ENCODE measurements at regions not wholly inside any gene's neighbourhood (a gene's known extent, or its start where the extent isn't known, plus 50 kb on each side); places are given as distances from the start of the nearest gene placed in this dataset.

DNA sequence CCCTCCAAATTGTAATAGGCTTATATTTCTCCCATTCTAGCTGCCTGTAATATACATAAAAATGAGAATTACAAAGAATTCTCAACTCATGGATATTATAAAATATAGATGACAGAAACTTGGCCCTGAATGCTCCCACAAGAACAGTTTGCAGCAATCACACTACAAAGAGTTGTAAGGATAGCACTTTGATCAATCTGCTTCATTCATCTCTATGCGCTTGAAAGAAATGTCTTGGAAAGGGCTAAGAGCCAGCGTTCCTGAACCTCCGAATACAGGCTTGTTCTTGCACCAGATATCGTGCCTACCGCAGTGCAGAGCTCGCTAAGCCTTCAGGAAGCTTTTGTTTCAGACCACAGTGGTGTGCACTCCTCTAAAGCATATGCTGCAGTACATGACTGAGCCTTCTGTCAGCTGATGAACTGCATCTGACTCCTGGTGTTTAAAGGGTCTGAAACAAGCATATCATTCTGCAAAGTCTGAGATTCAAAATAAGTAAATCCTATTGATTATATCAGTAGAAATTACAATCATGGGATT is 417.6 kb upstream of the ZFP42 start:
- no peak for DNase-seq (ENCODE audit: low spot score)

DNA sequence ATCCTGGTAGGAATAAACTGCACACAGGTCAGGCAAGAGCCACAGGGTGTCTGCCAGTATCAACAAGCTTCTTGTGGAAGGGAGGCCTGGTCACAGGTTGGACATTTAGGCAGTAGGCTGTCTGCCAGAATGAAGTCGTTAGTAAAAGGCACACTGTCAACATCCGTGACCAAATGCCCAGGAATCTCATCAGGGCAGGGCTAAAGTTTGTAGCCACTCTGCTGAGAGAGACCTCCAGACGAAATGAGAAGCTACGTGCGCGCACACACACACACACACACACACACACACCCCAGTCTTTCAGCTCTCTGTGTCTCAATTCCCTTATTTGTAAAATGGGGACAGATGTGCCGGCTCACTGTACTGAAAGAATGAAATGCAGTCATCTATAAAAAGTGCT is 408.7 kb upstream of the ZFP42 start:
- no peak for DNase-seq (ENCODE audit: low spot score)

DNA sequence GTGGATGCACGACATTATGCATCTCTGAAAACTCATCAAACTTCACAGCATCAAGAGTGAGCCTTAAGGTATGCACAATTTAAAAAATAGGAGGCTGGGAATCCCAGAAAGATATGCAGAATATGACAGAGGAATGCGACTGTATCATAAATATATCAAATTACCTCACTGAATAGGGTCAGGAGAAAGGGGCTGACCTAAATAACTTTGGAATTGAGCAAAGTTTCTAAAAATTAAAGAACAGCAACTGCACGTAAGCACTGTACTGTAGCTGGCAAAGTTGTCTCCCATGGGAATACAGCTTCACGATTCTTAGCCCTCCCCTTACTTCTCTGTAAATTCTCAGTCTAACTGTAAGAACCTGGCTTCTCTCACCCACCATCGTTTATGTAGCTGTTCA is 397.4 kb upstream of the ZFP42 start:
- DNase-seq (ENCODE audit: low spot score) = no peak

DNA sequence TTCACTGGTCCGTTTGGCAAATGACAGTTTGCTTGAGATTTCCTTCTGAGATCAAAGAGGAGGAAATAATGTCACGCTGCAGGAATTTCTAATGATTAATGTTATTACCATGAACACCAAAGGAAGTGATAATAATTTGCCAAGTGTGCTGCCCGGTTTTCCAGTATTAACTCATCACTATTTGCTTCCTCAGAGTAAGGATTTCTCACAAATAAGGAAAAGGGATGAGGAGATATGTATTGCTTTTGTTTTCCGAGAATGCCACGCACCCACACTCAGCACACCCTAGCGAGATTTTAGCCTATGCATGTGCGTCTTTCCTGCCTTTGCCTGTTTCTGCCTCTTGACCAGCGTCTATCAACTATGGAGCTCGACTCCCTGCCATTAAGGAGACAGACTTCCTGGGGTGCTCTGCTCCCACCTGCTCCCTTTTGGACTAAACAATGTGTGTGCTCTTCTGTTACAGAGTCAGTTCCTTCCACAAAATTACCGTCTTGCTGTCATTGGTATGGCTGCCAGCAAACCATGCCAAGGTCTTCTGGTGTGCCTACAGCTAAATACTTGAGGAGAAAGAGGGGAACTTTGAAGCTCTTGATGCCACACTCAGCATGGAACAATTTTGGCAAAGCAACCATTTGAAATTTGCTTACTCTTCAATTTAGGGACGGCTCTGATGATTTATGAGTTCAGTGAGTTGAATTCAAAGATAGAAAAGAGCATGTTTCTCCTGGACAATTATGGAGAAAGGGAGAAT is 393.1 kb upstream of the ZFP42 start:
- peak; percentile 78 for DNase-seq (ENCODE audit: low spot score)

DNA sequence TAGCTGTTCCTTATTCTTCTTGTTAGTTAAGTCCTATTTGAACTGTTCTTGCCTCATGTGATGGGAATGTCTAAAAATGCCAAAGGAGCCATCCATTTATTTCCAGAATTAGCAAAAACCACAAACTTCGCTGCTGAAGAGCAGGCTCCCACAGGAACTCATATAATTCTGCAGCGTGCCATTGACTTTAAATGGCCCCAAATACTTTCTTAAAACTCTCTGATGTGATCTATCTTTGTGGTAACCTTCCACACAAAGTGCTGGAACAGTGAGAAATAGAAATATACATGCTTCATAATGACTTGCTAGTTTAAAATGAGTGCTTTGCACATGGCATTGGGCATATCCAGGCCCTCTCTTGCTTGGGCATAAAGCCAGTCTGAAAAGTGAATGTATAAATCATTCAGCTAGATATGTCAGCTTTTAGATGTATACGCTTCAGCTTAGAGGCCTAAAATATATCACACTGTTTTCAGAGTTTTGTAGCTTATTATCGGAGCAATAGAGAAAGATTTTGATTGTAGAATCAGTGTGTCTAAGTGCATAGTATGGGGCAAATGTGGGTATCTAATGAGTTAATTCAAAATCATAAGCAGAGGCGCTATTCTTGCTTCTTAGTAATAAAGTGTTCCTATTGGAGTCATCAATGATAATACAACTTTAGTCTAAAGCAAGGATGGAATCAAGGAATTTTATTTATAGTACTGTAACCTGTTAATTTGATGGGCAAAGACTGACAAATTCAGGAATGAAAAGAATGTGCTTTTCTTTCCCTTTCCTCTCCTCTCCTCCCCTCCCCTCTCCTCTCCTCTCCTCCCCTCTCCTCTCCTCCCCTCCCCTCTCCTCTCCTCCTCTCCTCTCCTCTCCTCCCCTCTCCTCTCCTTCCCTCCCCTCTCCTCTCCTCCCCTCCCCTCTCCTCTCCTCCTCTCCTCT is 392.2 kb upstream of the ZFP42 start:
- DNase-seq (ENCODE audit: low spot score) = peak; percentile 78

DNA sequence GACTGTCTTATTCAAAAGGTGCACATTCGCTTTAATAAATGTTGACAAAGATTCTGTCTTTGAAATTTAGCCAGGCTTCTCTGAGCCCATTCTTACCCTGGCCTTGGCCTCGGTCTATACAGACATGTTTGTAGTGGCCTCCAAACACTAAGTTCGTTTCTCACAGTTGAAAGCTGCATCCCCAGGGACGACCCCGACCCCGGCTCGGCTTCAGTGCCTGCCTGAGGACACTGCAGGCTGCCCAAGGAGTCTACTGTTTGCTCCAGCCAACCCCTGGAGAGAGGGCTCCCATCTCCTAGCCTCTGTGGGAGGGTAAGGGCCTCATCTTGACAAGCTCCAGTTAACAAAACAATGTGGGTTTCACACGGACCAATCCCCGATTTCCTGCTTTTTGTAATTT is 390.6 kb upstream of the ZFP42 start:
- DNase-seq (ENCODE audit: low spot score) = no peak

DNA sequence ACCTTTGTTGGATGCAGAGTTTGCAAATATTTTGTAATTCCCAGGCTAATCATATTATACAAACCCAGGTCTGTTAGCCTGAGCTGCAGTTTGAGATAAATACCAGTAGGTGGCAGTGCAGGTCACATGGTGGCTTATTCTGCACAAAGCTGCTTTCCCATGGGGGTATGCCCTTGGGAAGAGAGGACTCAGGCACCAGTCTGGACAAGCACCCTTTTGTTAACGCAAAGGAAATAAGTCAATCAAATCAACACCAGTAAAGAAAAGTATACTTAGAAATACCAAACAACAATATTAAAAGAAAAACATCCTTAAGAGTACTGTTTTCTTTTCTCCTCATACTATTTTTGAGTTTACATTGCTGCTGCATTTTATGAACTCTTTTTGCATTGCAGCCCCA is 389.0 kb upstream of the ZFP42 start:
- DNase-seq (ENCODE audit: low spot score) = peak; percentile 48

DNA sequence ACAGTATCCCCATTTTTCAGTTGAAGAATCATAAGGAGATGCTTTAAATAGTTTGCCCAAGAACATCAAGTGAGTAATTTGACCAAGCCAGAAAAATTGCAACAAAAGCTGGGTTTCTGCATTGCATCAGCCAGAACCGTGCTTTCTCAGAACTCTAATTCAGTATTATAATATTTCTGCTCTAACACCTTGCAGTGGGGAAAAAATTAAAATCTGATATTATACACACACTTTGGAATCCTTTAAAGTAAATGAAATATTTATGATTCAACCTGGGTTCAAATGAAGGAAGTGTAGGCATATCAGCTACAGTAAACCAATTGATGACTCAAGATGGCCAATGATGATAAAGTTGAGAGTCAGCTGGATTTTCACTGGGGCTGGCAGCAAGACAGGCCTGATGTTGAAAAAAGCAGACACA is 387.6 kb upstream of the ZFP42 start:
- peak; percentile 52 for DNase-seq (ENCODE audit: low spot score)

DNA sequence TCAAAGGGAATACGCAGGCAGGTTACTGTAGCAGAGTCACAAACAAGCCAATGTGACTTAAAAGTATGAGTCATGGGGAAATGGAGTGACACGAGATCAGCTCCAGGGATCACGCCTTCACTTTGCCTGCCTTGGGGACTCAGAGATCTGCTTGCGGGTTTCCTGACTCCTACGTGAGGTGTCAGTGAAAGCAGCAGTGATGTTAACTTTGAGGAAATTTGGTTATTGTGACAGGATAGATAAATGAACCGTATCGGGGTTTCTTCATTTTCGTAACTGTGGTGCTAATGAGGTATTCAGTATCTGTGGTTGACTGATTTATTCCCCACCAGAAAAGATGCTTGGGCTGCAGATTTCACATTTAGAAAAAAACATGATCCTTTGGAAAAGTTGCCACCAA is 383.3 kb upstream of the ZFP42 start:
- peak; percentile 71 for DNase-seq (ENCODE audit: low spot score)

DNA sequence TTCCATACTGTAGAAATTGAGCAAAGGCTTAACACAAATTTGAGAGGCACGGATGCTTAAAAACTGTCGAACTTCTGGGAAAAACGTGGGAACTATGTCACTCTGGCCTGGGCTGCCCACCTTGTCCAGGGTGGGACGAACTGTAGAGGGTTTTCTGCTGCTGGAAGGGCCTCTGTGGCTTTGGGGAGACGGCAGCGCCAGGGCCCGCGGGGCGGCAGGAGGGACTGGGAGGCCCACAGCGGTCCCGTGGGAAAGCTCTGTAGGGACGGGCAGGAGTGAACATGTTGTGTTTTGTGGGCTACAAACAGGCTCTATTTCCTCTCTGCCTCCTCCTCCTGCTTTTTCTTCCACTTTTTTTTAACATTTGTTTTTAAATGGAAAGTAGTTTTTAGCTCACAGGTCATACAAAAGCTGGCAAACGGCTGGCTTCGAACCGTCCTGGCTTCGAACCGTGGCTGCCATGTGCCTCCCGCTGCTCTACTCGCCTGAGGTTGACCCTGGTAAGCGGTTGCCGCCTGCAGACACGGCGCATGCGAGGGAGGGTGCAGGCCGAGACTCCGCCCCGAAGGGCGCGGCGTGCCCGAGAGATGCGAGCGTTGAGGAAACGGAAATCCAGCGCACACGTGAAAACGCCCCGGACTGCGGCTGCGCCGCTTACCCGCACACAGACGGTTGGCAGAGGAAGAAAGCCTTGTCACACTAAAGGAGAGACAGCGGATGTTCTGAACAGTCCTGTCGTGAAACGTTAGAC is 382.3 kb upstream of the ZFP42 start:
- no peak for DNase-seq (ENCODE audit: low spot score)

DNA sequence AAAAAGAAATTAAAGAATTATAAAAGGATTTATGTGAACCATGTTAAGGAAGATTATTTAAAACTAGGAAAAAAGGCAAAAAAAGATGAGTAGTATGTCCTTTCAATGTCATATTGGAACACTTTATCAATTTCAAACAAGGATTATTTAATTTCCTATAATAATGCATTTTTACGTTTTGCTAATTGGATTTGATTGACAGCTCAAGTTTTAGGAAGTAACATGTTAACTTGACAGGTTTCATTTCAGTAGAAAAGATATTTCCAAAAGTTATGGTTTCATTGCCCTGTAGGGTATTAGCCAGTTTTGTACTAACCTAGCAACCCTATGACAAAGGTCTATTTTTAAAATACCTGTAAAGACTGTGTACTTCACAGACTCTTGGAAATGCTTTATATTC is 379.6 kb upstream of the ZFP42 start:
- no peak for DNase-seq (ENCODE audit: low spot score)

DNA sequence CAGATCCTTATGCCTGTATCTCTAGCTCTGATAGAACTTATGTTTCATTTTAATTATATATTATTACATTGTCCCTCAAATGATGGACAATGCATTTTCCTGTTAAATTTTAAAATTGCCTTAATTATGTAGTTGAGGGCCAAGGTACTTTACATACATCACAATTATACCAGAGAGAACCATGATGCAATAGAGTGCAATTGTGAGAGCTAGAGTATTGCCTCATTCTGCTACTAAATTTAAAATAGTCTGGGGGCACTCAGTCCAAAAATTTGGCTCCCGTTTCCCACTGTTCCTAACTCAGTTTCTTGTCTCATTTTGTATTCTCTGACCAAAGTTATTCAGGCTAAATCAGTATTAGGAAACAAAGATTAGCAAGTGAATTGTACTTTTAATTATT is 378.5 kb upstream of the ZFP42 start:
- DNase-seq (ENCODE audit: low spot score) = no peak

DNA sequence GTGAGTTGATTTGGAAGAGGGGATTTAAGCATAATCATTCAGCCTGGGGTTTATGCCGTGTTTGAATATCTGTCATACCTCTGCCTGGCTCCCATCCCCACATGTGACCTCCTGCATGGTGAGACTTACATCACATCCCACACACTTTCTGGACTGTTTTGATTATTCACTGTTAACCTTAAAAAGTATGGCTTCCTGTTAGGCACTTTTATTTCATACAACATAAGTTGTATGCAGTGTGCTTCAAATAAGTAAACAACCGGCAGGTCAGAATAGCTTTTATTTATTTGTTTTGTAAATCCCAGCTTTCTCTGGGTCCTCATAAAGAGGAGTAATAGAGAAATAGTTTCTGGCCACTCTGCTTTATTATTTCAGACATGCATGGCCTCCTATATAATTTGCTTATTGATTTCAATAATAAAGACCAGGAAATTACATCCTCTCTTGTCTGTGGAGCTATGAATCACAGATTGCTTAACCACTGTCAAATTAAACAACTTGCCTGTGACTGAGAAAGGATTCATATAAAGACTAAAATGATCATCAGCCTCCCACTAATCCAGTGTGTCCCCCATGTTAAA is 376.8 kb upstream of the ZFP42 start:
- no peak for DNase-seq (ENCODE audit: low spot score)

DNA sequence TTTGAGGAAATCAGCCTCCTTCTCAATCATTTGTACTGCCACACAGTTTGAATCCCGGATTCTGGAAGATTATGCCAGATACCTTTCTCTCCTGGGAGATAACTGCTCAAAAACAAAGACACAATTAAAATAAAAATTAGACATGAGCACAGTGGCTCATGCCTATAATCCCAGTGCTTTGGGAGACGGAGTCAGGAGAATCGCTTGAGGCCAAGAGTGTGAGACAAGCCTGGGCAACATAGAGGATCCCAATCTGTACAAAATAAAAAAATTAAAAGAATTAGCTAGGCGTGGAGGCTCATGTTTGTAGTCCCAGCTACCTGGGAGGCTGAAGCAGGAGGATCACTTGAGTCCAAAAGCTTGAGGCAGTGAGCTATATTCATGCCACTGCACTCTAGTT is 376.3 kb upstream of the ZFP42 start:
- DNase-seq (ENCODE audit: low spot score) = no peak

DNA sequence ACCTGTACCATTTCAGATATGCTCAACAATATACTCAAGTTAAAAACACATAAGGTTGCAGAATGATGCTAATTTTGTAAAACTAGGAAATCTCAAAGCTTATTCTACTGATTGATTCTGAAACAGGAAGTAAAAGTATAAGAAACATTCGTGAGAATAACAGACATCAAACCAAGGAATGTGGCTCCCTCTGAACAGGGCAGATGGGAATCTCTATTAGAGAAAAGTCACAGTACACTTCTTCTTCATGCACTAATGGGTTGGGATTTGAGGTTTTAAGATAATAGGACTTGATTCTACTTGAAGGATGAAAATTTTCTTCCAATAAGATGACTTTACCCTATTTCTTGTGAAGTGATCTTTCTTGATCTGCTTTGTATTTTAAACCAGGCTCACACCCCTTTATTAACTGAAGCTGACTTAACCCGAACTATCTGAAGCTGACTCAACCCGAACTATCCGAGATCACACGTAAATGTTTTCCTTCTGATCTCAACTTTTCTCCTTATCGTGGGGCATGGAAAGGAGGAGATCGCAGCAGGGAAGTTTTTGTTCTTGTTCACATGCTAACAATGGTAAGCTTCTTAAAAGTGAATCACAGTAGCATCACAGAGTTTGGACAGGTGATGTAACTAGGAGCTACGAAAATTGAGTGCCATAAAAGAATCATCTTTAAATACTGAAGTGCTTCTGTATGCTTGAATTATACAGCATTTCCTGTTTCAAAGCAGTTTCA is 363.1 kb upstream of the ZFP42 start:
- DNase-seq (ENCODE audit: low spot score) = peak; percentile 20

DNA sequence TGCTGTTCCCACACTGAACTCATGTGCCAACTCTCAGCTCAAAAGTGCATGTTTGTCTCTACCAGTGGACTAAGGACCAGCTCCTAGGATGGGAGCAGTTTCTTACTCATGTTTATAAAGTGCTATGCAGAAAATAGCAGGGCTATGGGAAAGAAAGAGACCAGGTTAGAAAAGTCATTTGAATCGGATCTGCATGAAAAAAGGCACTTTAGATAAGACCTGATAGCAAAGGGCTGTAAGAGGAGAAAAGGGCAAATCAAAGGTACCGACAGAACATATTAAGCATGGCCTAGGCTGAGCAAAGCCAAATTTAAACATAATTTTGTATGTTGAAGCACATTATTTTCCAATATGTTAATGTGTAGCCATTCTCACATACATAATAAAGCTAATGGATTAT is 362.3 kb upstream of the ZFP42 start:
- no peak for DNase-seq (ENCODE audit: low spot score)

DNA sequence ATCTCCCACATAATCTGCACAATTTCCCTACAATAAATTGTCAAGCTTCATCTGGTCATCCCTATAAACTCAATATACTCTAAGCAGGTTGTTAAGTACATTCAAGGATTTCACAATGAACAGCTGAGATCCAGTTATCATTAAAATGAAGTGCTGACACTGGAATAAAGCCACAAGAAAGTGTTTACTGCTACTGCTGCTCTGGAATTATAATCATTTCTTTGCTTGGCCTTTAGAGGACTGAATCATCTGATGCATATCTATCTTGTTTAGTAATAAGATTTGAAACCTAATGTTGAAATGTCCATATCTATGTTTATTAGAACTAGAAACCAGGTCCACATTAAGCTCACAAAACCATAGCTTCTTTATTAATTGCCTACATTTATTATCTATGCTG is 338.6 kb upstream of the ZFP42 start:
- peak; percentile 8 for DNase-seq (ENCODE audit: low spot score)

DNA sequence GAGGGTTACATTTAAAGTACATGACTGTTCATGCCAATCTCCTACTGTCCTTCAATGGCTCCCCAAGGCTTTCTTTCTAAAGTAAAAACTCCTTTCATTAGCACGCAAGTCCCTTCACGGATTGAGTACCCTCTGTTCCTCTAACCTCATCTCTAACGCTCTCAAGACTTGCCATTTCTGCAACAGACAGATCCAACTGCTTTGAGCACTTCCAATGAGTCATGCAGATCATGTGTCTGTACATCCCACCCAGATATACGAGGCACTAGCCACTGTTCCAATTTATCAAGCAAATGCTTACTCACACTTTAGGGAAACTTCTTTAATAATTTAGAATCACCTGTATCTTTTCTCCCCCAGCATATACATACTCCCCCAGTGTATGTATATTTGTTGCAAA is 332.5 kb upstream of the ZFP42 start:
- peak; percentile 27 for DNase-seq (ENCODE audit: low spot score)

DNA sequence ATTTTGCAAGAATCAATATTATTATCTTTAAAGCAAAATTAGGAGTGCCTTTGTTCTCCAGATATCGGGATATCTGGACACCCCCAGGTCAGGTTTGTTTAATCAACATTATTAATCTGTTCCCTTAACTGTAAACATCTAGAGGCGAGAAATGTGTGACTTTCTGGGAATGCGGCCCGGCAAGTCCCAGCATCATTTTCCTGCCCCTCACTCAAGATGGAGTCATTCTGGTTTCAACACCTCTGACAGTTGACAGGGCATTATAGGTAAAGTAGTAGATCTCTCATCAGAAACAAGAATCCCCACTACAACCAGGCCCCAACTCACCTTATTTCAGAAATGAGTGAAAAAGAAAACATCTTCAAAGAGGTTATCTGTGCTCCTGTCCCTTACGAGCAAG is 331.6 kb upstream of the ZFP42 start:
- DNase-seq (ENCODE audit: low spot score) = no peak

DNA sequence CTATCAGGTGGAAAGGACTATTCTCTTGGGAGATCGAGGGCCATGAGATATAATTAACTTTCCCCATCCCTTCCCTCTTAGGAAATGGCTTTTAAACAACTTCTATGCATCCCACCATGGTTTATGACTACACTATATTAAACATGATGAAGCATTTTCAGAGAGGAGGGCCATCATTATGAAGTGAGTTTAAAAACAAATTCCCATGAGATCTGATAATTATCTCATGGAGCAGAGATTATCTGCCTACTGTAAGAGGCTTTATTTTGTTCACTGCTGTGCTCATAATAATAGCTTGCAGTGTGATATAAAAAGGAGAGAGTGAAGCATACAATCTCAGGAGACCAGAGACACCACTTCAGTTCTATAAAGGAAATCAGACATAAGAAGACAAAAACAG is 330.5 kb upstream of the ZFP42 start:
- no peak for DNase-seq (ENCODE audit: low spot score)

DNA sequence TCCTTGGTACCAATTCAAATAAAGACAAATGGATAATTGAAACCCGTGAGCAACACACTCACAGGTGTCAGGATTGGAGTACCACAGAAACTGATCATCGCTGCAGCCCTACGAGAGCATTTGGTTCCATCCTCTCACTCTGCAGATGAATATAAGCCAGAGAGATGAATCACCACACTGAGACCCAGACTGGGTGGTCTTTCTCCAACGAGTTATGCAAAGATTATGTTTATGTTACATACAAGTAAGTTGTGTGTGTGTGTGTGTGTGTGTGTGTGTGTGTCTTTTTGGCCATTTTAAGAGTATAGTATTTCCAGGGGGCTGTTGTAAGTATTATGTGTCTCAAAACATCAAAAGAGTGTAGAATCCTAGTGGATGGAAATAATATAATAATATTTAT is 329.5 kb upstream of the ZFP42 start:
- no peak for DNase-seq (ENCODE audit: low spot score)

All from A172 (cell line).